NB4 (cell line): ENCODE measurements at regions not wholly inside any gene's neighbourhood (a gene's known extent, or its start where the extent isn't known, plus 50 kb on each side); places are given as distances from the start of the nearest gene placed in this dataset.
"Not testable (repeated sequence)": the region's sequence is repeated elsewhere in the genome, so short reads cannot be mapped to it uniquely, and the experiment has no call there.

ENCODE experiments used
- DNase-seq: peaks from one replicate; pipeline ENCODE4 v3.0.0; 2010; ENCODE audit warnings: low read depth
- H3K4me3 ChIP-seq: one replicate; pipeline ENCODE4 v1.5.1; 2011; ENCODE audit warnings: mild to moderate bottlenecking, low read depth, low read length, moderate library complexity
- CTCF ChIP-seq: IDR thresholded peaks from one replicate; pipeline ENCODE4 v1.5.1; 2012; ENCODE audit warnings: low read depth, low read length
- MAX ChIP-seq: IDR thresholded peaks from 2 replicates; pipeline ENCODE4 v1.6.1; 2011; ENCODE audit warnings: low read depth, low read length
- MYC ChIP-seq: IDR thresholded peaks from 2 replicates; pipeline ENCODE4 v1.6.1; 2011; ENCODE audit warnings: low read depth, low read length
- POLR2A ChIP-seq: IDR thresholded peaks from 2 replicates; pipeline ENCODE4 v1.6.1; 2011; ENCODE audit warnings: mild to moderate bottlenecking; ENCODE audit not compliant: insufficient read length; ENCODE audit errors: extremely low read depth

- no peak overlapping the region for H3K4me3 ChIP-seq
- TF ChIP-seq MYC (no peak), POLR2A (no peak), CTCF (no peak), MAX (no peak)
- DNase-seq, result peak; percentile 55
Observed at GRCh38 chr4:156109943-156110900, 156.6 kb upstream of the CTSO start.

GRCh38 chr4:156109087-156109486 is 155.4 kb upstream of the CTSO start:
- H3K4me3 ChIP-seq, DNase-seq: not testable (repeated sequence)

GRCh38 chr4:156103311-156103710 is 149.6 kb upstream of the CTSO start:
- DNase-seq, result no peak
- TF ChIP-seq MAX (no peak), MYC (no peak), CTCF (no peak), POLR2A (no peak)
- no peak overlapping the region for H3K4me3 ChIP-seq

GRCh38 chr4:156102411-156102810 is 148.7 kb upstream of the CTSO start:
- TF ChIP-seq CTCF (no peak), MYC (no peak), POLR2A (no peak), MAX (no peak)
- no peak for DNase-seq
- H3K4me3 ChIP-seq, result no peak overlapping the region

GRCh38 chr4:156101571-156101970 is 147.9 kb upstream of the CTSO start:
- no peak overlapping the region for H3K4me3 ChIP-seq
- no peak for TF ChIP-seq MYC
- TF ChIP-seq MAX, result no peak
- no peak for TF ChIP-seq POLR2A
- no peak for TF ChIP-seq CTCF
- no peak for DNase-seq

GRCh38 chr4:156100651-156101050 is 147.0 kb upstream of the CTSO start:
- H3K4me3 ChIP-seq, result no peak overlapping the region
- DNase-seq, result no peak
- TF ChIP-seq POLR2A, result no peak
- no peak for TF ChIP-seq CTCF
- no peak for TF ChIP-seq MAX
- no peak for TF ChIP-seq MYC
